Lower lobe of right lung (tissue), 2 donors: ENCODE measurements at regions not wholly inside any gene's neighbourhood (a gene's known extent, or its start where the extent isn't known, plus 50 kb on each side); places are given as distances from the start of the nearest gene placed in this dataset.

Experiments
- ATAC-seq, 2 donors: fragments of 200-7000 bp; cut with Tn5 transposase; one replicate each; pipeline ENCODE4 v1.9.1; 2020 to 2022; ENCODE audit warnings: mild to moderate bottlenecking in 2 of 2, moderate library complexity in 2 of 2
- DNase-seq: peaks from one replicate; pipeline ENCODE4 v3.0.0-alpha.2; 2020
- H3K27ac ChIP-seq: fragments of 200-600 bp; one replicate; pipeline ENCODE4 v1.8.0; 2022
- H3K27me3 ChIP-seq: fragments of 200-600 bp; one replicate; pipeline ENCODE4 v1.8.0; 2022; ENCODE audit warnings: low read depth
- H3K36me3 ChIP-seq: fragments of 200-600 bp; one replicate; pipeline ENCODE4 v1.8.0; 2022; ENCODE audit warnings: mild to moderate bottlenecking
- H3K4me1 ChIP-seq: fragments of 200-600 bp; one replicate; pipeline ENCODE4 v1.8.0; 2022
- H3K4me3 ChIP-seq: fragments of 200-600 bp; one replicate; pipeline ENCODE4 v1.8.0; 2022; ENCODE audit warnings: mild to moderate bottlenecking
- H3K9me3 ChIP-seq: fragments of 200-600 bp; one replicate; pipeline ENCODE4 v1.8.0; 2022
- intact Hi-C: fragments of 100-400 bp; cut with DNase I; formaldehyde crosslinking; loops from one replicate; pipeline ENCODE4 v1.11.0; 2022
- TF ChIP-seq, protein P1 (sequence below): fragments of 200-600 bp; IDR thresholded peaks from one replicate; pipeline ENCODE4 v1.8.0; 2022; ENCODE audit warnings: antibody characterized with exemption, mild to moderate bottlenecking
- donor health status: DM: no; HTN: yes; CAD: no; lungs with severe emphysema.

DNA sequence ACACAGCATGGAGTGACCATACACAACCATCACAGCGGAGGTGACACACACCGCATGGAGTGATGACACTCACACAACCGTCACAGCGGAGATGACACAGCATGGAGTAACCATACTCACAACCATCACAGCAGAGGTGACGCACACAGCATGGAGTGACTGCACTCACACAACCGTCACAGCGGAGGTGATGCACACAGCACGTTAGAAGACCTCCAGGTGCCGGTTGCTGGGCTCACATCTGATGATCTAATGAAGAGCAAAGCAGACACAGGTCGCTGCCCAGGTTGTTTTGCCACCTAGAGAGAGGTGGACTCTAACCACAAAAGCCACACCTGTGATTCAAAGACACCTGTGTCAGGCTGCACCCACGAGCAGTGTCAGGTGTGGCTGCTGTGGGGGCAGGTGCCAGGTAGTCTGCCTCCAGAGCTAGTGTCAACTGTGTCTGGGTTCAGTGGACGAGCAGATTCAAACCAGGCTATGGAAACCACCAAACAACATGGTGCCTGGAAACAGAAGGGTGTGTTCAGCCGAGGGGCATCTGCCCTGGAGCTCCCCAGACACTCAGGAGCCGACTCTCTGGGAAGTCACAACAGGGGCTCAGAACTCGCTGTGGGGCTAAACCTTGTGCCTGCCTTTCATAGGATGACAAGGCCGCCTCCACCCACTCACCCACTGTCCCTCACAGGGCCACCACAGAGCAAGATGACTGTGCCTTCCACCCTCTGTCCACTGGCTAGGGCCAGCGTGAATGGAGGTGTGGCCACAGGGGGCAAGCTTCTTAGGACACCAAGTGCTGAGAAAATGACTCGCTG, 608.2 kb downstream of the TBC1D22A start:
- ATAC-seq (no peak), DNase-seq (peak; percentile 13)
- no peaks in the 10 kb centered on the region for H3K36me3 ChIP-seq
- TF ChIP-seq, protein P1, sequence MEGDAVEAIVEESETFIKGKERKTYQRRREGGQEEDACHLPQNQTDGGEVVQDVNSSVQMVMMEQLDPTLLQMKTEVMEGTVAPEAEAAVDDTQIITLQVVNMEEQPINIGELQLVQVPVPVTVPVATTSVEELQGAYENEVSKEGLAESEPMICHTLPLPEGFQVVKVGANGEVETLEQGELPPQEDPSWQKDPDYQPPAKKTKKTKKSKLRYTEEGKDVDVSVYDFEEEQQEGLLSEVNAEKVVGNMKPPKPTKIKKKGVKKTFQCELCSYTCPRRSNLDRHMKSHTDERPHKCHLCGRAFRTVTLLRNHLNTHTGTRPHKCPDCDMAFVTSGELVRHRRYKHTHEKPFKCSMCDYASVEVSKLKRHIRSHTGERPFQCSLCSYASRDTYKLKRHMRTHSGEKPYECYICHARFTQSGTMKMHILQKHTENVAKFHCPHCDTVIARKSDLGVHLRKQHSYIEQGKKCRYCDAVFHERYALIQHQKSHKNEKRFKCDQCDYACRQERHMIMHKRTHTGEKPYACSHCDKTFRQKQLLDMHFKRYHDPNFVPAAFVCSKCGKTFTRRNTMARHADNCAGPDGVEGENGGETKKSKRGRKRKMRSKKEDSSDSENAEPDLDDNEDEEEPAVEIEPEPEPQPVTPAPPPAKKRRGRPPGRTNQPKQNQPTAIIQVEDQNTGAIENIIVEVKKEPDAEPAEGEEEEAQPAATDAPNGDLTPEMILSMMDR, result no peak
- no peak overlapping the region for H3K4me3 ChIP-seq
- no peaks in the 10 kb centered on the region for H3K9me3 ChIP-seq
- intact Hi-C loops, result no loop called here
- no peaks in the 10 kb centered on the region for H3K4me1 ChIP-seq
- peaks cover 5% of the 10 kb centered on the region for H3K27me3 ChIP-seq
- H3K27ac ChIP-seq, result no peak overlapping the region

GRCh38 chr22:47369431-47370015, 607.1 kb downstream of the TBC1D22A start:
- intact Hi-C loops, result no loop called here
- peaks cover 5% of the 10 kb centered on the region for H3K27me3 ChIP-seq
- H3K4me1 ChIP-seq, result no peaks in the 10 kb centered on the region
- no peak overlapping the region for H3K4me3 ChIP-seq
- DNase-seq (no peak), ATAC-seq (no peak)
- H3K36me3 ChIP-seq, result no peaks in the 10 kb centered on the region
- TF ChIP-seq, protein P1, result no peak
- no peaks in the 10 kb centered on the region for H3K9me3 ChIP-seq
- H3K27ac ChIP-seq, result no peak overlapping the region

DNA sequence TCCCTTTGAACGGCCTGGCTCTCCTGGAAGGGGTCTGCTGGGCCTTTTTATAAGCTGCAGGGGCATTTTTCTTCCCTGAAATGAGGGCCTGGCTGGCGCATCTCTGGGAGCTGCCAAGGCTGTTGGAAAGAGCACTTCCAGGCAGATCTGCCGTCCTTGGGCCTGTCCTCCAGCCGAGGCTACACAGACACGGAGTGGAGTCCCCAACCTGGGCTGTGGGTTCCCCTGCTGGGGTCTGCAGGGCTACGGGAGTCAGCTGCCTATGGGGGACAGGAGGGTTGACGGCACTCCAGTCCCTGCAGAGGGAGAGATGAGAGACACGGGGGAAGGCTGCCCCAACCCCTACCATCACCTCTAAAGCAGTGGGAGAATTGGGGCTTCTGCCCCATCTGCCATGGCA, 606.6 kb downstream of the TBC1D22A start:
- Histone ChIP-seq H3K4me1 (no peaks in the 10 kb centered on the region), H3K36me3 (no peaks in the 10 kb centered on the region), H3K27me3 (peaks cover 5% of the 10 kb centered on the region), H3K4me3 (no peak overlapping the region), H3K9me3 (no peaks in the 10 kb centered on the region), H3K27ac (no peak overlapping the region)
- no peak for ATAC-seq
- TF ChIP-seq, protein P1, result no peak
- intact Hi-C loops, result no loop called here
- no peak for DNase-seq

DNA sequence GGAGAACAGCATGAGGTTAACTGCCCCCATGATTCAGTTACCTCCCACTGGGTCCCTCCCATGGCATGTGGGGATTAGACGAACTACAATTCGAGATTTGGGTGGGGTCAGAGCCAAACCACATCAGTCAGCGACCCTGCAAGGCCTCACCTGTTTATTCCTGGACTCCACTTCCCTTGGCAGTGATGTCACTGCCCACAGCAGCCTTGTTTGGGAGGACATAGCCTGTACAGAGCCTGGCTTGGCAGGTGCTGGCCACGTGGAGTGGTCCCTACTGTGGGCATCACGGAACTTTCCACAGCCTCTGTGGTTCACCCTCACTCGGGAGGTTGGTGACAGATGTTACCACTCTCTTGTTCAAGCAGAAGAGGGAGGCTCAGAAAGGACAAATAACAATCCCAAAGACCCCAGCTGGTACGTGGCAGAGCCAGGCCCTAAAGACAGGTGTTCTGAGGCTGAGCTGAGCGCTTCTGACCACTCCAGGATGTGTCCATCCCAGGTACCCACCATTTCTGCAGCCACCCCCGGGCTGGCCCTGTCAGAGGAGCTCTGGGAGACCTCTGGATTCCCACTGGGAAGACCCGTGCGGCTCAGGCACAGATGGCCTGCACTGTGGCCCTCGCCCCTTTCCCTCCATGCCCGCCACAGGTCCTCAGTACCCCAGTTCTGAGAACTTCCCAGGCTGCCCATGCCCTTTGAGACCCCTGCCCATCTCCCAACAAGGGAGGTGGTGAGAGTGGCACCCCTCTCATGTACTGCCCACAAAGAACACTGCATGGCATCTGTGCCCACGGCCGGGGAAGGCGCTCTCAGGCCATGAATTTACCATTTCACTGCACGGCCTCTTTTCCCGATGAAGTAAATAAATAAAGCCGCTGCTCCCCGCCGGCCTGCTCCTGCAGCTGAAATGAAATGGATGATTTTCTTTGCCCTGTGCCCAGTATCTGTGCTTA, 605.8 kb downstream of the TBC1D22A start:
- no peaks in the 10 kb centered on the region for H3K4me1 ChIP-seq
- no peaks in the 10 kb centered on the region for H3K9me3 ChIP-seq
- peak; percentile 35 for DNase-seq
- no peak overlapping the region for H3K4me3 ChIP-seq
- H3K27ac ChIP-seq, result no peak overlapping the region
- H3K27me3 ChIP-seq, result peaks cover 5% of the 10 kb centered on the region
- ATAC-seq, result no peak
- TF ChIP-seq, protein P1, result no peak
- H3K36me3 ChIP-seq, result no peaks in the 10 kb centered on the region
- intact Hi-C loops, result no loop called here

DNA sequence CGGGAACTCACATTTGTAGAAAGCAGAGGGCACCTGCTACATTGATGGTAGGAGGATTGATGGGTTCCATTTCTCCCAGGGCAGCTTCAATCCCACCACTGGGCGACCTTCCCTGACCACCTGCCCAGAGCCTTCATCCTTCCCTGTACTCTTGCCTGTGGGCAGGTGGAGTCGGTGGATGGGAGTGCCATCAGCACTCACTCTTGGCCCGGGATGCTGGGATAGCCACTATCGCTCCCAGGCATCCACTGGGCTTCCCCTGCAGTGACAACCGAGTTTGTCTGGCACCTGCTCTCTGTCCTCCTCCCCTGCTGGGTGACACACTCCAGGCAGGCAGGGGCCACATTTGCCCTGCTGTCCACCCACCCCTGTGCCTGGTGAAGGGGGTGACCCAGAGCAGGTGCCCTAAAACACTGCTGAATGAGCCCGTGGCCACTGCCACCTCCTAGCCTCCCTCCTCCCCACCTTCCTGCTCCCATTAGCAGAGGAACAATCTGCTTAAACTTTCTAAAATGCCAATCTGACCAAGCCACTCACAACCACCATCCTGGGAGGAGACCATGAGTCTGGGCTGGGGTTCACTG, 604.7 kb downstream of the TBC1D22A start:
- Histone ChIP-seq H3K27ac (no peak overlapping the region), H3K36me3 (no peaks in the 10 kb centered on the region), H3K27me3 (peaks cover 5% of the 10 kb centered on the region), H3K4me3 (no peak overlapping the region), H3K4me1 (no peaks in the 10 kb centered on the region), H3K9me3 (peaks cover 2% of the 10 kb centered on the region)
- DNase-seq (no peak), ATAC-seq (no peak)
- intact Hi-C loops, result no loop called here
- TF ChIP-seq, protein P1, result no peak
